Choroid plexus epithelial cell (primary cell): ENCODE measurements at regions not wholly inside any gene's neighbourhood (a gene's known extent, or its start where the extent isn't known, plus 50 kb on each side); places are given as distances from the start of the nearest gene placed in this dataset.

Source experiments
- DNase-seq: peaks from one replicate; pipeline ENCODE4 v3.0.0-alpha.2; 2010; ENCODE audit warnings: low read depth
- H3K4me3 ChIP-seq: 2 replicates; pipeline ENCODE4 v1.5.1; 2011; ENCODE audit warnings: low read depth, mild to moderate bottlenecking, control low read depth, low read length, moderate library complexity
- TF ChIP-seq, protein P1 (sequence below): conservative IDR thresholded peaks from 2 replicates; pipeline ENCODE4 v1.5.1; 2011; ENCODE audit warnings: low read depth, mild to moderate bottlenecking, control low read depth, inconsistent platforms, low read length, moderate library complexity

GRCh38 chr15:29910068-29910467 lies 87.8 kb upstream of the TJP1 start:
- DNase-seq: peak; percentile 49
- H3K4me3 ChIP-seq: no peak overlapping the region
- TF ChIP-seq, protein P1, sequence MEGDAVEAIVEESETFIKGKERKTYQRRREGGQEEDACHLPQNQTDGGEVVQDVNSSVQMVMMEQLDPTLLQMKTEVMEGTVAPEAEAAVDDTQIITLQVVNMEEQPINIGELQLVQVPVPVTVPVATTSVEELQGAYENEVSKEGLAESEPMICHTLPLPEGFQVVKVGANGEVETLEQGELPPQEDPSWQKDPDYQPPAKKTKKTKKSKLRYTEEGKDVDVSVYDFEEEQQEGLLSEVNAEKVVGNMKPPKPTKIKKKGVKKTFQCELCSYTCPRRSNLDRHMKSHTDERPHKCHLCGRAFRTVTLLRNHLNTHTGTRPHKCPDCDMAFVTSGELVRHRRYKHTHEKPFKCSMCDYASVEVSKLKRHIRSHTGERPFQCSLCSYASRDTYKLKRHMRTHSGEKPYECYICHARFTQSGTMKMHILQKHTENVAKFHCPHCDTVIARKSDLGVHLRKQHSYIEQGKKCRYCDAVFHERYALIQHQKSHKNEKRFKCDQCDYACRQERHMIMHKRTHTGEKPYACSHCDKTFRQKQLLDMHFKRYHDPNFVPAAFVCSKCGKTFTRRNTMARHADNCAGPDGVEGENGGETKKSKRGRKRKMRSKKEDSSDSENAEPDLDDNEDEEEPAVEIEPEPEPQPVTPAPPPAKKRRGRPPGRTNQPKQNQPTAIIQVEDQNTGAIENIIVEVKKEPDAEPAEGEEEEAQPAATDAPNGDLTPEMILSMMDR: no peak

DNA sequence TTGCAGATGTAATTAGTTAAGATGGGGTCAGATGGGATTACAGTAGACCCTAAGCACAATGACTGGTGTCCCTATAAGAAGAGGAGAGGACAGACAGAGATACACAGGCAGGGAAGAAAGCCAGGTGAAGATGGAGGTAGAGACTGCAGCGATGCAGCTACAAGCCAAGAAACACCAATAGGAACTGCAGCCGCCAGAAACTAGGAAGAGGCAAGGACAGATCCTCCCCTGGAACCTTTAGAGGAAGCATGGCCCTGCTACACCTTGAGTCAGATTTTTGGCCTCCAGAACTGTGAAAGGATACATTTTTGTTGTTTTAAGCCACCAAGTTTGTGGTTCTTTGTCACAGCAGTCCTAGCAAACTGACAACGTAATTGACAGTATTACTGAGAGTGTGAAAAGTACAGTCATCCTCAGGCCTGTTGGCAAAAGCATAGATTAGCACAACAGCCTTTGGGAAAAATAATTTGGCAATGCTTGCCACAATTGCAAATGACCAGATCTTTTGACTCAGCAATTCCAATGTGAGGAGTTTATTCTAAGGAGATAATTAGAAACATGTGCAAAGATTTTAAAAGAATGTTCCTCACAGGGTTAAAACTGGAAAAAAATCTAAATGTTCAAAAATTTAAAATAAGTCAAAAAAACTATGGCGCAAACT lies 82.6 kb upstream of the TJP1 start:
- no peak for DNase-seq
- TF ChIP-seq, protein P1: no peak
- H3K4me3 ChIP-seq: no peak overlapping the region

DNA sequence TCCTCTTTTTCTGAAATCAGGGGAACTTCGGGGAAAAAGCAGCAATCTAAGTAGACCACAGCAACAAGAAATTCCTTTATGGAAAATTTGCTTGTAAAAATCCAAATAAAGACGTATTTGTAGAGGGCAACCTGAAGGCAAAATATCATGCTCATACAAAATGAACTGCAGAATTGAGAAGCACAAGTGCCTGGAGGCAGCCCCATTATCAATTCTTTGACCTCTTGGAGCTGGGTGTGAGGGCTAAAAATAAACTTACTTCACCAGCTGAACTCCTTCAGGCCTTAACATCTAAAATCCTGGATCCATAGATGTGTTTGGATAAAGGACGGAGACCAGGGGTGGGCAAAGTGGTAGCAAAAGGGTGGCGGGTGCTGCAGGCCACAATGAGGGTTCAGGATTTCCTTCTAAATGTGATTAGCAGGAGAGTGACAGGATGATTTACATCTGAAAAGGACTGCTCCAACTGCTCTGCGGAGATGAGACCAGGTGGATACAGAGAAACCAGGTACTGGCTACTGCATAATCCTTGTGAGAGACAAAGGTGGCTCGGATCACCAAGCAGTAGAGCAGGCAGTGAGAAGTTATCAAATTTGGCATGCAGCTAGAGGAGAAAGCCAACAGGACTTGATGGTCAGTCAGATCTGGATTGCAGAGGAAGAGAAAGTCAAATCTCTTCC lies 81.7 kb upstream of the TJP1 start:
- DNase-seq: no peak
- TF ChIP-seq, protein P1: no peak
- H3K4me3 ChIP-seq: no peak overlapping the region

DNA sequence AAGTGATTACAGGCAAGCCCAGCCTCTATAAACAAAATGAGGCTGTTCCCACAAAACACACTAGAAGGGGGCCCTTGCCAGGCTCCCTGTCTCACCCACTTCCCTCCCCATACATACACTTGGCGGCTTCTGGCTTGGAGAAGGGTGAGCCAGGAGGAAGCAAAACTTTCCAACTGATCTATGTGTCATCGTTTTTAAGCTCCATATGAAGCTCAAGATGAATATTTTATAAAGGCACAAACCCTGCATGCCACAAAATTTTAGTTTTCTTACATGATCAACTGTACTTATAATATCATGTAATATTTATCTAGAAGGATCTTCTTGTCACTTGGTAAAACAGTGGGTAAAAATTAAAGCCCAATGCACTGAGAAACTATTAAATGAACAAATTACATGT lies 80.8 kb upstream of the TJP1 start:
- H3K4me3 ChIP-seq: no peak overlapping the region
- no peak for DNase-seq
- TF ChIP-seq, protein P1: no peak

DNA sequence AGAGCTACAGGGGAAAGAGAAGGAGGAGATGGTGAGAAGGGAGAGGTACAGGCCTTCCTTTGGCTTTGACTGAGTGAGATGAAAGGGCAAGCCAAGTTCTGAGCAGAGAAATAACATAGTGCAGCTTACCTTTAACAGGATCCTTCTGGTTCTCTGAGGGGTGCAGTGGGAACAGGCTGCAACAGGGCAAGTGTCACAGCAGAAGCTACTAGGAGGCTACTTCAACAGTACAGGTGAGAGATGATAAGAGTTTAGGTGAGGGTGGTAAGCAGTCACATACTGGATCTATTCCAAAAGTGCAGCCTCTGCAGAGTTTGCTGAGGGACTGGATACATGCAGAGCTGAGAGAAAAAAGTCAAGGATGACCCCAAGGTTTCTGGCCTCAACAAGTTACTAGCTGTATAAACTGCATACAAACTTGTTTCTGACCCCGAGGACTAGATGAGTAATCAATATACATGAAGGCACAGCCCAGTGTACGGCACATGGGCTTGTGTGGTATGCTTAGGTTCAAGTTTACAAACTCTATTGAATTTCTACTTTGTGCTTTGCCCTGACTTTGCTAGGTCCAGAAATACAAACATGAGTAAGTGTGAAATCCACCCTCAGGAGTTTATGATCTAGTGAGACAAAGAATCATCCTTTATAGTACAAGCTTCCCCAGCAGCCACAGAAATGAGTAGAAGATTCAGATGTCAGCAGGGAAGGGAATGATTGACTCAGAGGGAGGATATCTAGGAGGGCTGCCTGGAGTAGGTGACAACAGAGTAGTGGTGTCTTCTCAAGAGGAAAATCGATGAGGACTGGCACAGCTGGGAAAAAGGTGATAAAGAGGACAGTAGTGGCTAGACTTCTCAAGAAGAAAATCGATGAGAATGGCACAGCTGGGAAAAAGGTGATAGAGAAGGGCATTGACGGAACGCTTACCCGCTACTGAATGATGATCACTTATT lies 78.2 kb upstream of the TJP1 start:
- H3K4me3 ChIP-seq: no peak overlapping the region
- TF ChIP-seq, protein P1: no peak
- DNase-seq: no peak

GRCh38 chr15:29896062-29896461 lies 73.8 kb upstream of the TJP1 start:
- DNase-seq: no peak
- H3K4me3 ChIP-seq: no peak overlapping the region
- TF ChIP-seq, protein P1: no peak
